Breast epithelium (tissue), 3 donors: ENCODE measurements at regions not wholly inside any gene's neighbourhood (a gene's known extent, or its start where the extent isn't known, plus 50 kb on each side); places are given as distances from the start of the nearest gene placed in this dataset.
"Not testable (repeated sequence)": the region's sequence is repeated elsewhere in the genome, so short reads cannot be mapped to it uniquely, and the experiment has no call there.

Experiments
- POLR2A ChIP-seq: fragments of 450-650 bp; IDR thresholded peaks from one replicate; pipeline ENCODE4 v1.6.1; 2016; ENCODE audit warnings: antibody characterized with exemption, mild to moderate bottlenecking, moderate library complexity
- POLR2AphosphoS5 ChIP-seq, 3 donors: sonication (generic); formaldehyde crosslinking; IDR thresholded peaks; one replicate each; pipeline ENCODE4 v1.6.1; 2017; ENCODE audit warnings: antibody characterized with exemption in 3 of 3
- TF ChIP-seq, protein P1 (sequence below), 3 donors: fragments of 450-650 bp; IDR thresholded peaks; one replicate each; pipeline ENCODE4 v1.5.1; 2016 to 2017; ENCODE audit warnings: antibody characterized with exemption in 3 of 3, mild to moderate bottlenecking in 3 of 3, moderate library complexity in 3 of 3

GRCh38 chr14:105981517-105982302 is 455.3 kb downstream of the TMEM121 start:
- TF ChIP-seq, protein P1, sequence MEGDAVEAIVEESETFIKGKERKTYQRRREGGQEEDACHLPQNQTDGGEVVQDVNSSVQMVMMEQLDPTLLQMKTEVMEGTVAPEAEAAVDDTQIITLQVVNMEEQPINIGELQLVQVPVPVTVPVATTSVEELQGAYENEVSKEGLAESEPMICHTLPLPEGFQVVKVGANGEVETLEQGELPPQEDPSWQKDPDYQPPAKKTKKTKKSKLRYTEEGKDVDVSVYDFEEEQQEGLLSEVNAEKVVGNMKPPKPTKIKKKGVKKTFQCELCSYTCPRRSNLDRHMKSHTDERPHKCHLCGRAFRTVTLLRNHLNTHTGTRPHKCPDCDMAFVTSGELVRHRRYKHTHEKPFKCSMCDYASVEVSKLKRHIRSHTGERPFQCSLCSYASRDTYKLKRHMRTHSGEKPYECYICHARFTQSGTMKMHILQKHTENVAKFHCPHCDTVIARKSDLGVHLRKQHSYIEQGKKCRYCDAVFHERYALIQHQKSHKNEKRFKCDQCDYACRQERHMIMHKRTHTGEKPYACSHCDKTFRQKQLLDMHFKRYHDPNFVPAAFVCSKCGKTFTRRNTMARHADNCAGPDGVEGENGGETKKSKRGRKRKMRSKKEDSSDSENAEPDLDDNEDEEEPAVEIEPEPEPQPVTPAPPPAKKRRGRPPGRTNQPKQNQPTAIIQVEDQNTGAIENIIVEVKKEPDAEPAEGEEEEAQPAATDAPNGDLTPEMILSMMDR (IDR thresholded peaks at IDR 0.05): not testable (repeated sequence)
- not testable (repeated sequence) for TF ChIP-seq POLR2A; POLR2AphosphoS5 (IDR thresholded peaks at IDR 0.05)
